ENCODE measurements at regions not wholly inside any gene's neighbourhood (a gene's known extent, or its start where the extent isn't known, plus 50 kb on each side); places are given as distances from the start of the nearest gene placed in this dataset.

GRCh38 chr5:43903129-43903528 lies 300.1 kb downstream of the NNT start:
- Histone ChIP-seq H3K27me3 (ENCODE audit: insufficient read depth) (no peaks in the 10 kb centered on the region), H3K9ac (no peak overlapping the region), H3K9me2 (no peaks in the 10 kb centered on the region), H3K79me2 (ENCODE audit: insufficient read depth) (no peaks in the 10 kb centered on the region), H3K4me2 (no peak overlapping the region), H3K36me3 (replicated peaks in 1 of 2; ENCODE audit: control insufficient read depth in 1 of 2, insufficient read depth in 2 of 2, low read length in 1 of 2) (no peaks in the 10 kb centered on the region), H3K9me3 (no peaks in the 10 kb centered on the region), H4K20me1 (ENCODE audit: insufficient read depth) (no peaks in the 10 kb centered on the region), H3K4me1 (ENCODE audit: control insufficient read depth in 1 of 2, insufficient read depth in 2 of 2, low read depth in 1 of 2, low read length in 1 of 2) (no peaks in the 10 kb centered on the region), H3F3A (replicated peaks; ENCODE audit: insufficient read depth) (no peaks in the 10 kb centered on the region), H2AFZ (ENCODE audit: low read depth) (no peak overlapping the region), H3K4me3 (ENCODE audit: low read depth in 2 of 2, low read length in 1 of 2) (no peak overlapping the region), H3K27ac (ENCODE audit: low read depth in 2 of 2, low read length in 1 of 2) (no peak overlapping the region)
- CTCF ChIA-PET: no interaction called here
- POLR2A ChIA-PET: no interaction called here
- TF ChIP-seq, protein P1, sequence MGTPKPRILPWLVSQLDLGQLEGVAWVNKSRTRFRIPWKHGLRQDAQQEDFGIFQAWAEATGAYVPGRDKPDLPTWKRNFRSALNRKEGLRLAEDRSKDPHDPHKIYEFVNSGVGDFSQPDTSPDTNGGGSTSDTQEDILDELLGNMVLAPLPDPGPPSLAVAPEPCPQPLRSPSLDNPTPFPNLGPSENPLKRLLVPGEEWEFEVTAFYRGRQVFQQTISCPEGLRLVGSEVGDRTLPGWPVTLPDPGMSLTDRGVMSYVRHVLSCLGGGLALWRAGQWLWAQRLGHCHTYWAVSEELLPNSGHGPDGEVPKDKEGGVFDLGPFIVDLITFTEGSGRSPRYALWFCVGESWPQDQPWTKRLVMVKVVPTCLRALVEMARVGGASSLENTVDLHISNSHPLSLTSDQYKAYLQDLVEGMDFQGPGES (IDR thresholded peaks at IDR 0.05; ENCODE audit: low read depth, low read length): no peak
- TF ChIP-seq MAX (IDR thresholded peaks at IDR 0.05; ENCODE audit: low read depth): no peak
- no peak for TF ChIP-seq ELF1 (IDR thresholded peaks at IDR 0.05)
- no peak for TF ChIP-seq YY1 (IDR thresholded peaks at IDR 0.05; ENCODE audit: low read depth)
- TF ChIP-seq, protein P2, sequence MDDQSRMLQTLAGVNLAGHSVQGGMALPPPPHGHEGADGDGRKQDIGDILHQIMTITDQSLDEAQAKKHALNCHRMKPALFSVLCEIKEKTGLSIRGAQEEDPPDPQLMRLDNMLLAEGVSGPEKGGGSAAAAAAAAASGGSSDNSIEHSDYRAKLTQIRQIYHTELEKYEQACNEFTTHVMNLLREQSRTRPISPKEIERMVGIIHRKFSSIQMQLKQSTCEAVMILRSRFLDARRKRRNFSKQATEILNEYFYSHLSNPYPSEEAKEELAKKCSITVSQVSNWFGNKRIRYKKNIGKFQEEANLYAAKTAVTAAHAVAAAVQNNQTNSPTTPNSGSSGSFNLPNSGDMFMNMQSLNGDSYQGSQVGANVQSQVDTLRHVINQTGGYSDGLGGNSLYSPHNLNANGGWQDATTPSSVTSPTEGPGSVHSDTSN (IDR thresholded peaks at IDR 0.05): no peak
- TF ChIP-seq TCF12 (IDR thresholded peaks at IDR 0.05): no peak
- no peak for TF ChIP-seq REST (IDR thresholded peaks at IDR 0.05; ENCODE audit: low read depth, low read length)
- TF ChIP-seq JUND (IDR thresholded peaks at IDR 0.05): no peak
- no peak for TF ChIP-seq FOXJ3 (CRISPR knock-in tag; IDR thresholded peaks at IDR 0.05)
- no peak for TF ChIP-seq GATA2 (CRISPR knock-in tag; IDR thresholded peaks at IDR 0.05)
- TF ChIP-seq EZH2phosphoT487 (IDR thresholded peaks at IDR 0.05; ENCODE audit: borderline replicate concordance, low read depth): no peak
- TF ChIP-seq GABPA (IDR thresholded peaks at IDR 0.05; ENCODE audit: low read depth): no peak
- TF ChIP-seq MEF2A (IDR thresholded peaks at IDR 0.05; ENCODE audit: borderline replicate concordance, low read depth): no peak
- no peak for TF ChIP-seq EP300 (IDR thresholded peaks at IDR 0.05; ENCODE audit: borderline replicate concordance in 1 of 2, low read depth in 1 of 2, low read length in 1 of 2)
- no peak for TF ChIP-seq SIN3A (IDR thresholded peaks at IDR 0.05; ENCODE audit: borderline replicate concordance, low read depth, low read length)
- no peak for TF ChIP-seq RCOR1 (IDR thresholded peaks at IDR 0.05; ENCODE audit: low read length)
- TF ChIP-seq CHD2 (IDR thresholded peaks at IDR 0.05; ENCODE audit: low read length, partially characterized antibody): no peak
- no peak for DNase-seq

Measured in SK-N-SH (cell line).